H9 (cell line): ENCODE measurements at regions not wholly inside any gene's neighbourhood (a gene's known extent, or its start where the extent isn't known, plus 50 kb on each side); places are given as distances from the start of the nearest gene placed in this dataset.

Experiments used
- DNase-seq: peaks from one replicate; pipeline ENCODE4 v3.0.0-alpha.2; 2017
- H2AFZ ChIP-seq: one replicate; pipeline ENCODE4 v1.6.1; 2013; ENCODE audit warnings: mild to moderate bottlenecking, low read length, control low read depth, moderate library complexity
- H2AK5ac ChIP-seq: 2 replicates; pipeline ENCODE4 v1.6.1; 2013; ENCODE audit warnings: low read length, control low read depth, mixed read lengths; ENCODE audit not compliant: insufficient read length
- H2BK120ac ChIP-seq: one replicate; pipeline ENCODE4 v1.6.1; 2013; ENCODE audit warnings: low read depth, mild to moderate bottlenecking, low read length, control low read depth, inconsistent platforms; ENCODE audit not compliant: poor library complexity, severe bottlenecking
- H2BK12ac ChIP-seq: 2 replicates; pipeline ENCODE4 v1.6.1; 2013; ENCODE audit warnings: low read length, control low read depth, mixed read lengths, low read depth; ENCODE audit not compliant: insufficient read length
- H2BK15ac ChIP-seq: 2 replicates; pipeline ENCODE4 v1.6.1; 2013; ENCODE audit warnings: low read depth, low read length, control low read depth
- H2BK20ac ChIP-seq: one replicate; pipeline ENCODE4 v1.6.1; 2013; ENCODE audit warnings: low read depth, mild to moderate bottlenecking, low read length, control low read depth, inconsistent platforms; ENCODE audit not compliant: poor library complexity, severe bottlenecking
- H2BK5ac ChIP-seq: 2 replicates; pipeline ENCODE4 v1.6.1; 2013; ENCODE audit warnings: low read length, control low read depth, mixed read lengths; ENCODE audit not compliant: insufficient read length
- H3K14ac ChIP-seq: 2 replicates; pipeline ENCODE4 v1.6.1; 2013; ENCODE audit warnings: low read length, control low read depth; ENCODE audit not compliant: insufficient read depth
- H3K18ac ChIP-seq: 2 replicates; pipeline ENCODE4 v1.6.1; 2013; ENCODE audit warnings: low read depth, mild to moderate bottlenecking, mixed read lengths, low read length, control low read depth; ENCODE audit not compliant: insufficient read length
- H3K23ac ChIP-seq: 2 replicates; pipeline ENCODE4 v1.6.1; 2013; ENCODE audit warnings: low read length, control low read depth, mixed read lengths, low read depth; ENCODE audit not compliant: insufficient read length
- H3K23me2 ChIP-seq: 2 replicates; pipeline ENCODE4 v1.6.1; 2013; ENCODE audit warnings: low read depth, mild to moderate bottlenecking, mixed read lengths, low read length, control low read depth; ENCODE audit not compliant: insufficient read length, poor library complexity, severe bottlenecking
- H3K27ac ChIP-seq: 2 replicates; pipeline ENCODE4 v1.5.1; 2013; ENCODE audit warnings: low read length, control low read depth, mixed read lengths, low read depth; ENCODE audit not compliant: insufficient read length
- H3K27me3 ChIP-seq: 2 replicates; pipeline ENCODE4 v1.6.1; 2013; ENCODE audit warnings: low read length, control low read depth, inconsistent platforms; ENCODE audit not compliant: insufficient read depth
- H3K4ac ChIP-seq: 2 replicates; pipeline ENCODE4 v1.6.1; 2013; ENCODE audit warnings: low read depth, mild to moderate bottlenecking, control low read depth, inconsistent platforms, low read length, moderate library complexity
- H3K4me1 ChIP-seq: 2 replicates; pipeline ENCODE4 v1.6.1; 2013; ENCODE audit warnings: low read length, control low read depth, inconsistent platforms; ENCODE audit not compliant: insufficient read depth
- H3K4me2 ChIP-seq: 2 replicates; pipeline ENCODE4 v1.6.1; 2013; ENCODE audit warnings: low read length, control low read depth, mixed read lengths; ENCODE audit not compliant: insufficient read length, insufficient read depth
- H3K56ac ChIP-seq: 2 replicates; pipeline ENCODE4 v1.6.1; 2013; ENCODE audit warnings: low read depth, mild to moderate bottlenecking, mixed read lengths, low read length, control low read depth; ENCODE audit not compliant: insufficient read length
- H3K79me1 ChIP-seq: 2 replicates; pipeline ENCODE4 v1.6.1; 2013; ENCODE audit warnings: low read depth, mild to moderate bottlenecking, moderate library complexity, low read length, control low read depth, inconsistent platforms; ENCODE audit not compliant: insufficient read depth, poor library complexity, severe bottlenecking
- H3K79me2 ChIP-seq: 2 replicates; pipeline ENCODE4 v1.6.1; 2013; ENCODE audit warnings: low read length, control low read depth, inconsistent platforms; ENCODE audit not compliant: insufficient read depth
- H3K9ac ChIP-seq: 2 replicates; pipeline ENCODE4 v1.6.1; 2013; ENCODE audit warnings: low read length, control low read depth, mixed read lengths; ENCODE audit not compliant: insufficient read length; ENCODE audit errors: extremely low read depth
- H3K9me3 ChIP-seq: one replicate; pipeline ENCODE4 v1.6.1; 2013; ENCODE audit warnings: low read depth, low read length, inconsistent platforms; ENCODE audit not compliant: control insufficient read depth
- H3T11ph ChIP-seq: one replicate; pipeline ENCODE4 v1.6.1; 2013; ENCODE audit warnings: mild to moderate bottlenecking, low read length, control low read depth, inconsistent platforms
- H4K20me1 ChIP-seq: one replicate; pipeline ENCODE4 v1.6.1; 2013; ENCODE audit not compliant: control insufficient read depth, insufficient read length, insufficient read depth
- H4K5ac ChIP-seq: 2 replicates; pipeline ENCODE4 v1.6.1; 2013; ENCODE audit warnings: low read depth, mild to moderate bottlenecking, mixed read lengths, low read length, control low read depth; ENCODE audit not compliant: insufficient read length
- H4K8ac ChIP-seq: replicated peaks from 2 replicates; pipeline ENCODE4 v1.6.1; 2013; ENCODE audit warnings: low read length, control low read depth, mixed read lengths, low read depth; ENCODE audit not compliant: insufficient read length
- H4K91ac ChIP-seq: 2 replicates; pipeline ENCODE4 v1.6.1; 2013; ENCODE audit warnings: low read depth, mild to moderate bottlenecking, moderate library complexity, mixed read lengths, low read length, control low read depth; ENCODE audit not compliant: insufficient read length
- H3K27ac Mint-ChIP-seq, 3 experiments: 2 replicates in 2 of 3; 3 replicates in 1 of 3; pipeline ENCODE4 v1.8.0; 2020 to 2021; ENCODE audit warnings: mixed read lengths in 3 of 3, mild to moderate bottlenecking in 1 of 3, moderate library complexity in 1 of 3
- H3K27me3 Mint-ChIP-seq: 2 replicates; pipeline ENCODE4 v1.8.0; 2021; ENCODE audit warnings: low read depth, mild to moderate bottlenecking, moderate library complexity, mixed read lengths
- H3K36me3 Mint-ChIP-seq, 3 experiments: 2 replicates in 2 of 3; 3 replicates in 1 of 3; pipeline ENCODE4 v1.8.0; 2020 to 2021; ENCODE audit warnings: low read depth in 3 of 3, mixed read lengths in 3 of 3; ENCODE audit not compliant: insufficient read depth in 1 of 3
- H3K4me1 Mint-ChIP-seq, 2 experiments: 2 replicates each; pipeline ENCODE4 v1.8.0; 2020; ENCODE audit warnings: mixed read lengths in 2 of 2
- H3K4me3 Mint-ChIP-seq, 2 experiments: 2 replicates in 1 of 2; 3 replicates in 1 of 2; pipeline ENCODE4 v1.8.0; 2020 to 2021; ENCODE audit warnings: mild to moderate bottlenecking in 2 of 2, mixed read lengths in 2 of 2, moderate library complexity in 1 of 2
- H3K9me3 Mint-ChIP-seq, 2 experiments: 2 replicates in 1 of 2; 3 replicates in 1 of 2; pipeline ENCODE4 v1.8.0; 2020; ENCODE audit warnings: mild to moderate bottlenecking in 2 of 2, mixed read lengths in 2 of 2, moderate library complexity in 1 of 2
- TF ChIP-seq, protein P1 (sequence below): fragments of 200-600 bp; sonication (generic); conservative IDR thresholded peaks from 3 replicates; pipeline ENCODE4 v1.8.0; 2021; ENCODE audit warnings: antibody characterized with exemption, mild to moderate bottlenecking

DNA sequence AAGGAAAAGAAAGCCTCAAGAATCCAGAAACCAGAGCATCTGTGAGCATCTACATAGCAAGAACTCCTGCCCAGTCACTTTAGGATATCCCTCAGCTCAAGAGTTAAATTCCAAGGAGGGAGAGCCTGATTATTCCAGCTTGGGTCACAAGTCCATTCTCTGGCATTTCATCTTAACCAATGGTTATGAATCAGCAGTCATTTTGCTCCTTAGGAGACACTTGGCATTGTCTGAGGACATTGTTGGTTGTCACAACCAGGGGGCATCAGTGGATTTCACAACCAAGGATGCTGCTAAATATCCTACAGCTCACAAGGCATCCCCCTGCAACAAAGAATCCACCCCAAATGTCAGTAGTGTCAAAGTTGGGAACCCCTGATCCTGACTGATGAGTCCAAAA lies 51.0 kb upstream of the LMCD1 start:
- Histone ChIP-seq H3K4me2 (no peak overlapping the region), H2BK20ac (no peak overlapping the region), H2BK5ac (no peak overlapping the region), H3K23me2 (no peaks in the 10 kb centered on the region), H3T11ph (no peak overlapping the region), H3K79me2 (no peaks in the 10 kb centered on the region), H3K56ac (no peak overlapping the region), H3K23ac (no peak overlapping the region), H3K4me1 (no peaks in the 10 kb centered on the region), H2AFZ (no peak overlapping the region), H3K18ac (no peak overlapping the region), H4K20me1 (no peaks in the 10 kb centered on the region), H2BK120ac (no peak overlapping the region), H2BK12ac (no peak overlapping the region), H3K27me3 (no peaks in the 10 kb centered on the region), H3K9ac (no peak overlapping the region), H3K14ac (no peak overlapping the region), H3K27ac (no peak overlapping the region), H2BK15ac (no peak overlapping the region), H3K4ac (no peak overlapping the region), H3K9me3 (no peaks in the 10 kb centered on the region), H2AK5ac (no peak overlapping the region), H4K5ac (no peak overlapping the region), H4K91ac (no peak overlapping the region), H3K79me1 (no peaks in the 10 kb centered on the region), H4K8ac (no peak overlapping the region)
- H3K9me3 Mint-ChIP-seq, result peaks cover 0 to 2% of the 10 kb centered on the region in 2 experiments; a peak in 2 of 5 replicates
- H3K36me3 Mint-ChIP-seq, result no peaks in the 10 kb centered on the region
- peaks cover 7% of the 10 kb centered on the region for H3K27me3 Mint-ChIP-seq
- TF ChIP-seq, protein P1, sequence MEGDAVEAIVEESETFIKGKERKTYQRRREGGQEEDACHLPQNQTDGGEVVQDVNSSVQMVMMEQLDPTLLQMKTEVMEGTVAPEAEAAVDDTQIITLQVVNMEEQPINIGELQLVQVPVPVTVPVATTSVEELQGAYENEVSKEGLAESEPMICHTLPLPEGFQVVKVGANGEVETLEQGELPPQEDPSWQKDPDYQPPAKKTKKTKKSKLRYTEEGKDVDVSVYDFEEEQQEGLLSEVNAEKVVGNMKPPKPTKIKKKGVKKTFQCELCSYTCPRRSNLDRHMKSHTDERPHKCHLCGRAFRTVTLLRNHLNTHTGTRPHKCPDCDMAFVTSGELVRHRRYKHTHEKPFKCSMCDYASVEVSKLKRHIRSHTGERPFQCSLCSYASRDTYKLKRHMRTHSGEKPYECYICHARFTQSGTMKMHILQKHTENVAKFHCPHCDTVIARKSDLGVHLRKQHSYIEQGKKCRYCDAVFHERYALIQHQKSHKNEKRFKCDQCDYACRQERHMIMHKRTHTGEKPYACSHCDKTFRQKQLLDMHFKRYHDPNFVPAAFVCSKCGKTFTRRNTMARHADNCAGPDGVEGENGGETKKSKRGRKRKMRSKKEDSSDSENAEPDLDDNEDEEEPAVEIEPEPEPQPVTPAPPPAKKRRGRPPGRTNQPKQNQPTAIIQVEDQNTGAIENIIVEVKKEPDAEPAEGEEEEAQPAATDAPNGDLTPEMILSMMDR, result peak; percentile 47; the same call in 2 of the 3 replicates
- no peak overlapping the region for H3K27ac Mint-ChIP-seq
- no peak for DNase-seq
- H3K4me1 Mint-ChIP-seq, result peaks cover 3 to 5% of the 10 kb centered on the region in 2 experiments; a peak in 3 of 4 replicates
- H3K4me3 Mint-ChIP-seq, result no peak overlapping the region
